HG03378 (cell line): ENCODE measurements at regions not wholly inside any gene's neighbourhood (a gene's known extent, or its start where the extent isn't known, plus 50 kb on each side); places are given as distances from the start of the nearest gene placed in this dataset.
A peak's percentile ranks its signal among the peaks of the same experiment; 100 is the strongest.
"Not testable (repeated sequence)": the region's sequence is repeated elsewhere in the genome, so short reads cannot be mapped to it uniquely, and the experiment has no call there.

Experiments
- ATAC-seq: cut with Tn5 transposase; IDR thresholded peaks from one replicate; pipeline ENCODE4 v1.9.1; 2021; ENCODE audit warnings: mild to moderate bottlenecking, moderate library complexity; ENCODE audit not compliant: unreplicated experiment

GRCh38 chr2:147438882-147439281 is 405.9 kb upstream of the ACVR2A start:
- no peak for ATAC-seq

GRCh38 chr2:147433822-147434221 is 411.0 kb upstream of the ACVR2A start:
- ATAC-seq: no peak

DNA sequence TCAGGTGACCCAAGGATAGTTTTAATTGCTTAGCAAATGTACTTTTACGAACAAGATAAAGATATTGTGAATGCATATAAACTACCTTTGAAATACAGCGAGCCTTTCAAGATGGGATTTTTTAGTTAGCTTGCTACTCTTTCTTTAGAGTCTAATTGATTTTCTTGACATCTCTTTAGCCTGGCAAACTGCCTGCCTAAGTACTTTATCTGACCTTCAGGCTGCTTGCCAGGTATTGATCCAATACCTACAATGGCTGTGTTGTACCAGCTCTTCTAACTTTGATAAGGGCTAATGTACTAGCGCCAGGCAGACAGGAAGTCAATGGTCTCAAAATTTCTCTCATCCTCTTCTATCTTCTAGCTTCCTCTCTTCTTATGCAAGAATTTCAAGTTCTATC is 414.4 kb upstream of the ACVR2A start:
- ATAC-seq: no peak

DNA sequence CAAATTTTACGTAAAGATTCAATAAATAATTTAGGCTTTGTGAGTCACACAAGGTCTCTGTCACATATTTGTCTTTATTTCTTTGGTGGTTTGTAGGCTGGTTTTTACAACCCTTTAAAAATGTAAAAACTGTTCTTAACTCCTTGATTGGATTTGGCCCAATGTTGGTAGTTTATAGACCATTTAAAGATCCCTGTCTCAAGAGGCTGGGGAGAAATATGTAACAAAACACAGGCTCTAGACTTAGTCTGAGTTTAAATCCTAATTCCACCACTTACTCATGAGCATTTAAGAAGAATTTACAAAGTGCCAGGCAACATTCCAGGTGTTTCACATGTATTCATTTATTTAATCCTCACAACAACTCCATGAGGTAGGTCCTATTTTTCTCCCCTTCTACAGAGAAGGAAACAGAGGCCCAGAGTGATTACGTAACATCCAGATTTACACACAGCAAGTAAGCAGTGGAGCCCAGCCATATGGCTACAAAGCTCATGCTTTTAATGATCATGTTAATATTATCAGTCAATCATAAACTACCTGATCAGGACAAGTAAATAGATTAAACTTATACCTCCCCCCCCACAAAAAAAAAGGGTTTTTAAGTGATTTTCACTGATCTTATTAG is 416.6 kb upstream of the ACVR2A start:
- ATAC-seq: no peak

- no peak for ATAC-seq
Observed at GRCh38 chr2:147425437-147426029, 419.3 kb upstream of the ACVR2A start.

GRCh38 chr2:147424766-147425165 is 420.1 kb upstream of the ACVR2A start:
- no peak for ATAC-seq

GRCh38 chr2:147420947-147421675 is 423.7 kb upstream of the ACVR2A start:
- no peak for ATAC-seq

DNA sequence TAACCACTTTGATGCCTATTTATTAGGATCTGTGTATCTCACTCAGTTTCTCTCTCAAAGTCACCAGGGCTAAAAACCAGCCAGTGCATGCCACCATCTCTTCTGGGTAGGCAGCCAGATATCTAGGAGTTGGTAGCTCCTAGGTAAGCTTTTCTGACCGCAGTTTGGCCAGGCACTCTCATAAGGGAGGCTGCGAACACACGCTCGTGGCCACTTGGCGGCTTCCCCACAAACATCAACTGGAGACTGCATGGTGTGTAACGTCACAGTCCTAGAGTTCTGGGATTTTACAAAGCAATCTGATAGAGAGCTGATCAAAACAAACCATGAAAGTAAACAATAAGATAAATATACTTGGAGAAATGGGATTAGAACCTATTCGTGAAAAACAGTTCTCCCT is 424.3 kb upstream of the ACVR2A start:
- no peak for ATAC-seq

DNA sequence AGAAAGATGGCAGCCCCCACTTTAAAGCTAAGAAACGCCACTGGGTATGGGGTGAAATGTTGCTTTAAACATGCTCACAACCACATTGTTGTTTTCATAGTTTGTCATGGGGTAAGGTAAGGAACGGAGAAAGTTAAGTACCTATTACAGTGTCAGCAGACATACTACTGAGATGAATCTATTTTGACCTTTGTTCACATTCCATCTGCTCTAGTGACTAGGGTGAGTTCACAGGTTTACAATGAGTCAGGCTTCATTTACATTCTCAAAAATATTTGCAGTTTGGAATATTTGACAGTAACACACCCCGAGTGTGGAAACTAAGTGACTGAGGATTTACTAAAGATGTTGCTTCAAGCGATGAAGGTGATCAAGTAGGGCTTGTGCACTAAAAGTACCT is 428.7 kb upstream of the ACVR2A start:
- ATAC-seq: no peak

DNA sequence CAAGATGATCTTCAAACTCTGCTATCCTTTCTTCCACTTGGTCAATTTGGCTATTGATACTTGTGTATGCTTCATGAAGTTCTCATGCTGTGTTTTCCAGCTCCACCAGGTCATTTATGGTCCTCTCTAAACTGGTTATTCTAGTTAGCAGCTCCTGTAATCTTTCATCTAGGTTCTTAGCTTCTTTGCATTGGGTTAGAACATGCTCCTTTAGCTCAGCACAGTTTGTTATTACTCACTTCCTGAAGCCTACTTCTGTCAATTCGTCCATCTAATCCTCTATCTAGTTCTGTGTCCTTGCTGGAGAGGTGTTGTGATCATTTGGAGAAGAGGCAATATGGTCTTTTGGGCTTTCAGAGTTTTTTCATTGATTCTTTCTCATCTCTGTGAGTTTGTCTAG is 430.2 kb upstream of the ACVR2A start:
- not testable (repeated sequence) for ATAC-seq

DNA sequence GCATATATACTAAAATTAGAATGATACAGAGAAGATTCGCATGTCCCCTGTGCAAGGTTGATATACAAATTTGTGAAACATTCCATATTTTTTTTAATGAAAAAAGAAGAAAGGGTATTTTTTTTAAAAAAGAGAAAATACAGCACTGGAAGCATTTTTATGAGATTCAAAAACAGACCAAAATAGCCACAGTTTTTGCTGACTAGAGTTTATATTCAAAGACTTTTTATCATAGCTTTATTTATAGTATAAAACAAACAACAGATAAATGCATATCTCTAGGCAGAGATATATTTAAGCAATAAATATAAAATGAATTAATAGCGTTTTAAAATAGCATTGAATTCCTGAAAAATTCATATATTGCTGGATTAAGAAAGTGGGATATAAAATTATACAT is 436.5 kb upstream of the ACVR2A start:
- ATAC-seq: no peak

DNA sequence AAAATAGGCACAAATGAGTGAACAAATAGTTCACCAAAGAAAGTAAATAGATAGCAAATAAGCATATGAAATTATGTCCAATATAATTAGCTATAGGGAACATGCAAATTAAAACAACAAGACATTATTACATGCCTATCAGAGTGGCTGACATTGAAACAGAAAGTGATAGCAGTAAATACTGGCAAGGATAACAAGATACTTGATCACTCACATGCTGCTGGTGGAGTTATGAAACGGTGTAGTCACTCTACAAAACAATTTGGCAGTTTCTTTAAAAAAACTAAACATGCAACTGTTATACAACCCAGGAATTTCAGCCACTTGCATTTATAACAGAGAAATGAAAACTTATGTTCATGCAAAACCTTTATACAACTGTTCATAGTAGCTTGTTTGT is 439.2 kb upstream of the ACVR2A start:
- peak; percentile 62 for ATAC-seq

GRCh38 chr2:147398996-147399395 is 445.8 kb upstream of the ACVR2A start:
- no peak for ATAC-seq

- no peak for ATAC-seq
Observed at GRCh38 chr2:147398301-147398700, 446.5 kb upstream of the ACVR2A start.

GRCh38 chr2:147396890-147397289 is 447.9 kb upstream of the ACVR2A start:
- no peak for ATAC-seq

DNA sequence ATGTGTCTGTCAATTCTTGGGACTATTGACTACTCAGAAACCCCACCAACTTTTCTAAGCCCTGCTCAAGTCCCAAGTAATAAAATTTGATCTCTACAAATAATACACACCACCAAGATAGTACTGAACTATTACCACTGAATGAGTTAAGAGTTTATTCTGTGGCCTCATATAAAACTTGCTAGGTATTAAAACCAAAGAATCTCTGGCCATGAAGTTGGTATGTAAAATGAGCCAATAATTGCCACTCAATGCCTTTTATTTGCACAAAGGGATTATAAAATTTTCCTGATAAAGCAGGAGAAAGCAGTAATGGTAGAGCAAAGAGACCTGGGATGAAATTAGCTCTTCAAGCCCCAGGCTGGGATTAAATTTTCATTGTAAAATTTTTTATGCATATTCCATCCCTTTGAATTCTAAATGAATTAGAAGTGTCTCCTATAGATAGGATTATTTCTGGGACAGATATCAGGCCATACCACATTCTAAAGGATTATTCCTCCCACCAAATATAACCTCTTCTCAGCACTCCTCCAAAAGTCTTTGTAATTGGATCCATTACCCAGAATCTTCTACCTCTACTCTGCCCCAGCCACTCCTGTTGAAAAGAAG is 450.5 kb upstream of the ACVR2A start:
- no peak for ATAC-seq

GRCh38 chr2:147392180-147392579 is 452.6 kb upstream of the ACVR2A start:
- no peak for ATAC-seq

GRCh38 chr2:147390475-147390874 is 454.4 kb upstream of the ACVR2A start:
- no peak for ATAC-seq

GRCh38 chr2:147389218-147389617 is 455.6 kb upstream of the ACVR2A start:
- no peak for ATAC-seq

GRCh38 chr2:147388217-147388616 is 456.6 kb upstream of the ACVR2A start:
- no peak for ATAC-seq

DNA sequence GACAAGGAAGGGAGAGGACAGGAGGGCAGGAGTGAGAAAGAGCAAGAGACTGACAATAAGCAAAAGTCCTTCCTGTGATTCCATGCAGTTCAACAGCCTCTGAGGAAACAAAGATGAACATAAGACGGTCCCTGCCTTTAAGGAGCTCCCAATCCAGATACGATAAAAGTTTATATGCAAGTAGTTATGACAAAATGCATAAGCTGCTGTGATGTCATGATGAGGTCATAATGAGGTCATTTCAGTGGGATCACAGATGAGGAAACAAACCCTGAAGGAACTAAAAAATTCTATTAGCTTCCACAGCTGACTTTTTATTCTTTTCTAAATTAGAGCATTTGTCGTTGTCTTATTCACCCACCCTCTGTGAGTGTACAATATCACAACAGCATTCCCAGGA is 458.5 kb upstream of the ACVR2A start:
- ATAC-seq: no peak

- ATAC-seq: no peak
Observed at GRCh38 chr2:147385600-147385999, 459.2 kb upstream of the ACVR2A start.
